Fibroblast of villous mesenchyme (primary cell): ENCODE measurements at regions not wholly inside any gene's neighbourhood (a gene's known extent, or its start where the extent isn't known, plus 50 kb on each side); places are given as distances from the start of the nearest gene placed in this dataset.
"Not testable (repeated sequence)": the region's sequence is repeated elsewhere in the genome, so short reads cannot be mapped to it uniquely, and the experiment has no call there.

Experiments
- DNase-seq: peaks from one replicate; pipeline ENCODE4 v3.0.0-alpha.2; 2010; ENCODE audit warnings: low read depth
- H3K4me3 ChIP-seq: 2 replicates; pipeline ENCODE4 v1.5.1; 2011; ENCODE audit warnings: low read depth, mild to moderate bottlenecking, low read length
- TF ChIP-seq, protein P1 (sequence below): IDR thresholded peaks from 2 replicates; pipeline ENCODE4 v1.5.1; 2012; ENCODE audit warnings: low read depth, mild to moderate bottlenecking, low read length; ENCODE audit not compliant: insufficient read depth

- TF ChIP-seq, protein P1, sequence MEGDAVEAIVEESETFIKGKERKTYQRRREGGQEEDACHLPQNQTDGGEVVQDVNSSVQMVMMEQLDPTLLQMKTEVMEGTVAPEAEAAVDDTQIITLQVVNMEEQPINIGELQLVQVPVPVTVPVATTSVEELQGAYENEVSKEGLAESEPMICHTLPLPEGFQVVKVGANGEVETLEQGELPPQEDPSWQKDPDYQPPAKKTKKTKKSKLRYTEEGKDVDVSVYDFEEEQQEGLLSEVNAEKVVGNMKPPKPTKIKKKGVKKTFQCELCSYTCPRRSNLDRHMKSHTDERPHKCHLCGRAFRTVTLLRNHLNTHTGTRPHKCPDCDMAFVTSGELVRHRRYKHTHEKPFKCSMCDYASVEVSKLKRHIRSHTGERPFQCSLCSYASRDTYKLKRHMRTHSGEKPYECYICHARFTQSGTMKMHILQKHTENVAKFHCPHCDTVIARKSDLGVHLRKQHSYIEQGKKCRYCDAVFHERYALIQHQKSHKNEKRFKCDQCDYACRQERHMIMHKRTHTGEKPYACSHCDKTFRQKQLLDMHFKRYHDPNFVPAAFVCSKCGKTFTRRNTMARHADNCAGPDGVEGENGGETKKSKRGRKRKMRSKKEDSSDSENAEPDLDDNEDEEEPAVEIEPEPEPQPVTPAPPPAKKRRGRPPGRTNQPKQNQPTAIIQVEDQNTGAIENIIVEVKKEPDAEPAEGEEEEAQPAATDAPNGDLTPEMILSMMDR, result no peak
- peak; percentile 17 for DNase-seq
- H3K4me3 ChIP-seq, result no peak overlapping the region
Observed at GRCh38 chr14:54010981-54011380, 54.4 kb upstream of the BMP4 start.

DNA sequence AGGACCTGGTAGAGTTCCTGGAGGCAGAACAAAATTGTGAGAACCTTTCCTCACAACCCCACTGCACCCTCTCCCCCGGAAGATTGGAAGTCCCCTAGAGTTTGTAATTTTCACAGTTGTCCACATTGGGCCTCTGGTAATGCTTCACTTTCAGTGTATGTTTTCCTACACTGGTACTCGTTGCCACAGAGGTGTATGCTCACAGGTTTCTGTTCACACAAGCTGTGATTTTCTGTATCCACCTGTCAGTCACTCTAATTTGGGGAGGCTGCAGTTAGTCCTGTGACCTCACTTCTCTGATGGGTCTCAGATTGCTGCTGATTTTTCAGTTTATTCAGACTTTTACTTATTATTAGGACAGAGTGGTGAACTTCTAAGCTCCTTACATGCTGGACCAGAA lies 66.4 kb upstream of the BMP4 start:
- TF ChIP-seq, protein P1, result no peak
- no peak overlapping the region for H3K4me3 ChIP-seq
- DNase-seq, result no peak

DNA sequence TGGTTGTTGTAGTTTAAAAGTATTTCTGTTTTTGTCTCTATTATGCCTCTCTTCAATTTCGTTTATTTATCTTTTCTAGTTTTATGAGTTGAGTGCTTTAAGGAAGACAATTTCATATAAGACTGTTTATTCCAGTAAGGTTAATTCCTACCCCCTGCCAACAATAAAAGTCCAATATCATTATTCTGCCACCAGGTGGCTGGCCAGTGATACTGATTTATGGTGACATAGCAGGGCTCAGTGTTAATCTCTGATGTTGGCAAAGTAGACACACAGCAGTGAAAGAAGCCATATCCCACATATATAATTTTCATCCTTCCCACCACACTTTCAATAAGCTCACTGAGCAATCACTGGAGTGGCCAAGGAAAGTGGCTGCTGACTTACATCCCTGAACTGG lies 69.0 kb upstream of the BMP4 start:
- TF ChIP-seq, protein P1, result peak; percentile 46
- DNase-seq, result no peak
- H3K4me3 ChIP-seq, result no peak overlapping the region

GRCh38 chr14:54026671-54027070 lies 70.0 kb upstream of the BMP4 start:
- TF ChIP-seq, protein P1, result no peak
- H3K4me3 ChIP-seq, result no peak overlapping the region
- DNase-seq, result peak; percentile 69

GRCh38 chr14:54030996-54031395 lies 74.4 kb upstream of the BMP4 start:
- H3K4me3 ChIP-seq, DNase-seq: not testable (repeated sequence)

- not testable (repeated sequence) for H3K4me3 ChIP-seq, DNase-seq
Observed at GRCh38 chr14:54033285-54033684, 76.7 kb upstream of the BMP4 start.

- DNase-seq, result no peak
- H3K4me3 ChIP-seq, result no peak overlapping the region
- TF ChIP-seq, protein P1, result no peak
Observed at GRCh38 chr14:54038724-54039123, 82.1 kb upstream of the BMP4 start.

DNA sequence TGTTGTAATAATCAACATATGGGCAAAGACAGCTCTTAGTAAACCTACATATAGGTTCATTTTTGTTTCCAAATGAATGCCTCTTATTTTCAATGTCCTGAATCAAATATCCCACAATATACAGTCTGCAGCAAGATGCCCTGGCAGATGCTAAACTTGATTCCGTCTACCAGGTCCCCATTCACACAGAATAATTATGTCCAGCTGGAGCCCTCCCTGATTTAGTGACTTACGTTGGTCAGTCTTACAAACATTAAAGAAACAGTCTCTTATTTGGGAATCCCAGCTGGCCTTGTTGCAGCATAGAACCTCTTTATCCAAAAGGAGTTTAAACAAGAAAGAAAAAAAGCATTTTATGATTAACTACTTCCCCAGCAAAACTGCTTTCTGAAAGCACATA lies 82.7 kb upstream of the BMP4 start:
- no peak for DNase-seq
- TF ChIP-seq, protein P1, result no peak

More for the DNA sequence above, 82.7 kb upstream of the BMP4 start:
- H3K4me3 ChIP-seq, result no peak overlapping the region
